Liver (tissue), 8 donors: ENCODE measurements at regions not wholly inside any gene's neighbourhood (a gene's known extent, or its start where the extent isn't known, plus 50 kb on each side); places are given as distances from the start of the nearest gene placed in this dataset.

Source experiments
- DNase-seq: peaks from one replicate; pipeline ENCODE4 v3.0.0-alpha.2; 2017; ENCODE audit warnings: low spot score
- H3K27ac ChIP-seq, 2 donors: one replicate each; pipeline ENCODE4 v1.7.0; 2013; ENCODE audit warnings: inconsistent platforms in 2 of 2, low read length in 2 of 2, control low read depth in 1 of 2, low read depth in 1 of 2, mild to moderate bottlenecking in 1 of 2
- H3K27me3 ChIP-seq, 4 donors: one replicate each; pipeline versions ENCODE4 v1.6.1 to v1.7.0; 2013; ENCODE audit warnings: low read length in 3 of 4, inconsistent platforms in 1 of 4, mild to moderate bottlenecking in 1 of 4, moderate library complexity in 1 of 4; ENCODE audit not compliant: control insufficient read depth in 4 of 4, insufficient read depth in 4 of 4
- H3K36me3 ChIP-seq, 4 donors: one replicate each; pipeline versions ENCODE4 v1.6.1 to v1.7.0; 2013; ENCODE audit warnings: low read length in 3 of 4, mild to moderate bottlenecking in 3 of 4, low read depth in 1 of 4, moderate library complexity in 1 of 4; ENCODE audit not compliant: control insufficient read depth in 4 of 4, insufficient read depth in 3 of 4
- H3K4me1 ChIP-seq, 4 donors: one replicate each; pipeline versions ENCODE4 v1.6.1 to v1.7.0; 2013; ENCODE audit warnings: low read length in 3 of 4, mild to moderate bottlenecking in 3 of 4, moderate library complexity in 1 of 4; ENCODE audit not compliant: control insufficient read depth in 4 of 4, insufficient read depth in 4 of 4
- H3K4me3 ChIP-seq, 3 donors: one replicate each; pipeline versions ENCODE4 v1.6.1 to v1.7.0; 2013; ENCODE audit warnings: low read length in 3 of 3, control low read depth in 1 of 3, low read depth in 1 of 3, mild to moderate bottlenecking in 1 of 3
- H3K9ac ChIP-seq, 2 donors: one replicate each; pipeline ENCODE4 v1.7.0; 2013; ENCODE audit warnings: low read length in 2 of 2, mild to moderate bottlenecking in 2 of 2, moderate library complexity in 2 of 2, control low read depth in 1 of 2, low read depth in 1 of 2
- H3K9me3 ChIP-seq, 4 donors: one replicate each; pipeline versions ENCODE4 v1.6.1 to v1.7.0; 2013; ENCODE audit warnings: low read length in 3 of 4; ENCODE audit not compliant: control insufficient read depth in 4 of 4
- FOXA1 ChIP-seq: IDR thresholded peaks from 2 replicates; pipeline ENCODE4 v1.6.1; 2016; ENCODE audit warnings: antibody characterized with exemption
- GABPA ChIP-seq, 2 donors: IDR thresholded peaks in 1 of 2; conservative IDR thresholded peaks in 1 of 2; 2 replicates each; pipeline ENCODE4 v1.6.1; 2016; ENCODE audit warnings: antibody characterized with exemption in 2 of 2, mild to moderate bottlenecking in 1 of 2, moderate library complexity in 1 of 2
- HNF4A ChIP-seq, 2 donors: conservative IDR thresholded peaks; 2 replicates each; pipeline ENCODE4 v1.6.1; 2016; ENCODE audit warnings: antibody characterized with exemption in 2 of 2, mild to moderate bottlenecking in 2 of 2
- HNF4G ChIP-seq: IDR thresholded peaks from 2 replicates; pipeline ENCODE4 v1.6.1; 2016; ENCODE audit warnings: antibody characterized with exemption
- JUND ChIP-seq, 2 donors: IDR thresholded peaks; 2 replicates each; pipeline ENCODE4 v1.6.1; 2016; ENCODE audit warnings: antibody characterized with exemption in 2 of 2
- NR2F2 ChIP-seq: IDR thresholded peaks from 2 replicates; pipeline ENCODE4 v1.6.1; 2016; ENCODE audit warnings: antibody characterized with exemption
- RAD21 ChIP-seq, 2 donors: IDR thresholded peaks; 2 replicates each; pipeline ENCODE4 v1.6.1; 2016; ENCODE audit warnings: antibody characterized with exemption in 2 of 2, mild to moderate bottlenecking in 2 of 2
- RXRA ChIP-seq, 2 donors: IDR thresholded peaks; 2 replicates each; pipeline ENCODE4 v1.6.1; 2017 to 2018; ENCODE audit warnings: antibody characterized with exemption in 2 of 2, mild to moderate bottlenecking in 1 of 2
- SP1 ChIP-seq: IDR thresholded peaks from 2 replicates; pipeline ENCODE4 v1.6.1; 2018; ENCODE audit warnings: antibody characterized with exemption, mild to moderate bottlenecking
- TAF1 ChIP-seq: conservative IDR thresholded peaks from 2 replicates; pipeline ENCODE4 v1.6.1; 2016; ENCODE audit warnings: antibody characterized with exemption, mild to moderate bottlenecking
- YY1 ChIP-seq: IDR thresholded peaks from 2 replicates; pipeline ENCODE4 v1.6.1; 2016; ENCODE audit warnings: antibody characterized with exemption, mild to moderate bottlenecking
- WGBS: extraction: QIAGEN DNeasy Blood & Tissue Kit; methylation state at CpG from one replicate; pipeline ENCODE4 v1.1.7; 2013; 5-methylcytosine and 5-hydroxymethylcytosine counted together
- TF ChIP-seq, protein P1 (sequence below): IDR thresholded peaks from 2 replicates; pipeline ENCODE4 v1.6.1; 2016; ENCODE audit warnings: antibody characterized with exemption
- TF ChIP-seq, protein P2 (sequence below): IDR thresholded peaks from 2 replicates; pipeline ENCODE4 v1.6.1; 2016; ENCODE audit warnings: antibody characterized with exemption, mild to moderate bottlenecking
- TF ChIP-seq, protein P3 (sequence below): IDR thresholded peaks from 2 replicates; pipeline ENCODE4 v1.6.1; 2016; ENCODE audit warnings: antibody characterized with exemption
- TF ChIP-seq, protein P4 (sequence below): IDR thresholded peaks from 2 replicates; pipeline ENCODE4 v1.6.1; 2016; ENCODE audit warnings: antibody characterized with exemption
- TF ChIP-seq, protein P5 (sequence below): fragments of 150-350 bp; IDR thresholded peaks from 2 replicates; pipeline ENCODE4 v1.5.1; 2017; ENCODE audit warnings: improper control_type of control experiment, low read depth, low read length; ENCODE audit not compliant: missing input control
- donor health status: healthy.
- donor health status: healthy.
- donor health status: healthy.
- donor health status: healthy.
- donor health status: healthy.

DNA sequence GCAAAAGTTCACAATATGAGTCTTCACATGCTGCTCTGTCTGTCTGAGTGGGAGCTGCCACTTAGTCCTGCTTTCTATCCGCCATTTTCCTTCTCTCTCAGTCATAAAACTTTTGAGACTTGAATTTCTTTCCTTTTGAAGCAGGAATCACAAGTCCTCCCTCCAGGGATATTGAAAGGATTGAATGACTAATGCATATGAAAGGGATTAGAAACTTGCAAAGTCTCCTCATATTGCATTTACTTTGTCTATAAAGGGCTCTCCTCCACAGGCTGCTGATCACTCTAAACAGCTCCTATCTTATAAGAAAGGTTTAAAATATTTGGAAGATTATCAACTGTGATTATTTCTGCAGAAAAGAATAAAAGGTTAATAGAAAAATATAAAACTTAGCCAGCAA, 879.1 kb downstream of the ARAP2 start:
- no peak overlapping the region for H3K4me3 ChIP-seq
- H3K36me3 ChIP-seq: no peaks in the 10 kb centered on the region
- TF ChIP-seq, protein P1, sequence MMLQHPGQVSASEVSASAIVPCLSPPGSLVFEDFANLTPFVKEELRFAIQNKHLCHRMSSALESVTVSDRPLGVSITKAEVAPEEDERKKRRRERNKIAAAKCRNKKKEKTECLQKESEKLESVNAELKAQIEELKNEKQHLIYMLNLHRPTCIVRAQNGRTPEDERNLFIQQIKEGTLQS: no peak
- no peak for TF ChIP-seq YY1
- TF ChIP-seq SP1: no peak
- TF ChIP-seq GABPA (IDR thresholded peaks at IDR 0.05 in 1 of 2, conservative IDR thresholded peaks at IDR 0.05 in 1 of 2): no peak
- no peak for TF ChIP-seq TAF1
- TF ChIP-seq, protein P2, sequence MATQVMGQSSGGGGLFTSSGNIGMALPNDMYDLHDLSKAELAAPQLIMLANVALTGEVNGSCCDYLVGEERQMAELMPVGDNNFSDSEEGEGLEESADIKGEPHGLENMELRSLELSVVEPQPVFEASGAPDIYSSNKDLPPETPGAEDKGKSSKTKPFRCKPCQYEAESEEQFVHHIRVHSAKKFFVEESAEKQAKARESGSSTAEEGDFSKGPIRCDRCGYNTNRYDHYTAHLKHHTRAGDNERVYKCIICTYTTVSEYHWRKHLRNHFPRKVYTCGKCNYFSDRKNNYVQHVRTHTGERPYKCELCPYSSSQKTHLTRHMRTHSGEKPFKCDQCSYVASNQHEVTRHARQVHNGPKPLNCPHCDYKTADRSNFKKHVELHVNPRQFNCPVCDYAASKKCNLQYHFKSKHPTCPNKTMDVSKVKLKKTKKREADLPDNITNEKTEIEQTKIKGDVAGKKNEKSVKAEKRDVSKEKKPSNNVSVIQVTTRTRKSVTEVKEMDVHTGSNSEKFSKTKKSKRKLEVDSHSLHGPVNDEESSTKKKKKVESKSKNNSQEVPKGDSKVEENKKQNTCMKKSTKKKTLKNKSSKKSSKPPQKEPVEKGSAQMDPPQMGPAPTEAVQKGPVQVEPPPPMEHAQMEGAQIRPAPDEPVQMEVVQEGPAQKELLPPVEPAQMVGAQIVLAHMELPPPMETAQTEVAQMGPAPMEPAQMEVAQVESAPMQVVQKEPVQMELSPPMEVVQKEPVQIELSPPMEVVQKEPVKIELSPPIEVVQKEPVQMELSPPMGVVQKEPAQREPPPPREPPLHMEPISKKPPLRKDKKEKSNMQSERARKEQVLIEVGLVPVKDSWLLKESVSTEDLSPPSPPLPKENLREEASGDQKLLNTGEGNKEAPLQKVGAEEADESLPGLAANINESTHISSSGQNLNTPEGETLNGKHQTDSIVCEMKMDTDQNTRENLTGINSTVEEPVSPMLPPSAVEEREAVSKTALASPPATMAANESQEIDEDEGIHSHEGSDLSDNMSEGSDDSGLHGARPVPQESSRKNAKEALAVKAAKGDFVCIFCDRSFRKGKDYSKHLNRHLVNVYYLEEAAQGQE: no peak
- no peak overlapping the region for H3K9ac ChIP-seq
- no peak overlapping the region for H3K27ac ChIP-seq
- peaks cover 0 to 3% (median under 1%) of the 10 kb centered on the region in 4 donors for H3K9me3 ChIP-seq
- H3K27me3 ChIP-seq: no peaks in the 10 kb centered on the region
- WGBS: 66% methylated on average over 1 of the region's 1 CpG
- H3K4me1 ChIP-seq: no peaks in the 10 kb centered on the region
- DNase-seq: no peak

DNA sequence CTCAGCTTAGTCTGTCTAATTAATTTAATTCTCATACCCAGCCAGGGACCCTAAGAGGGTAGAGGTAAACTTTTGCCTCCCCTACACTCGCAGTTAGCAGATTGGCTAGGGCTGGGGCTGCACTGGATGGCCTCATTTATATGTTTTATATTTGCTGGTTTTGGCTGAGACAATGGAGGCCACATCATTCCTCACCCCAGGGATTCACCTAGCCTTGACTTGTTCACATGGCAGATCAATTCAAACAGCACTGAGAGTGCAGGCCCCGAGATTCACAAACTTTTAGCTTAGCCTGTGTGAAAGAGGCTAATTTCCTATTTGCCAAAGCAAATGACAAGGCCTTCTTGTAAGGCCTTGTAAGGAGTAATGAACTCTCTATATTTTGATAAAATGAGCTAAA, 844.4 kb downstream of the ARAP2 start:
- 52% methylated on average over 2 of the region's 2 CpGs for WGBS
- Histone ChIP-seq H3K4me1 (no peaks in the 10 kb centered on the region), H3K9ac (no peak overlapping the region), H3K27ac (no peak overlapping the region), H3K4me3 (no peak overlapping the region), H3K36me3 (no peaks in the 10 kb centered on the region), H3K9me3 (no peaks in the 10 kb centered on the region), H3K27me3 (no peaks in the 10 kb centered on the region)
- TF ChIP-seq NR2F2 (no peak), FOXA1 (no peak), HNF4A (conservative IDR thresholded peaks at IDR 0.05) (no peak), HNF4G (no peak), JUND (IDR thresholded peaks at IDR 0.05) (no peak), RAD21 (IDR thresholded peaks at IDR 0.05) (no peak), RXRA (IDR thresholded peaks at IDR 0.05) (no peak), GABPA (IDR thresholded peaks at IDR 0.05 in 1 of 2, conservative IDR thresholded peaks at IDR 0.05 in 1 of 2) (no peak)
- TF ChIP-seq, protein P1: no peak
- TF ChIP-seq, protein P3, sequence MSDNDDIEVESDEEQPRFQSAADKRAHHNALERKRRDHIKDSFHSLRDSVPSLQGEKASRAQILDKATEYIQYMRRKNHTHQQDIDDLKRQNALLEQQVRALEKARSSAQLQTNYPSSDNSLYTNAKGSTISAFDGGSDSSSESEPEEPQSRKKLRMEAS: no peak
- TF ChIP-seq, protein P4, sequence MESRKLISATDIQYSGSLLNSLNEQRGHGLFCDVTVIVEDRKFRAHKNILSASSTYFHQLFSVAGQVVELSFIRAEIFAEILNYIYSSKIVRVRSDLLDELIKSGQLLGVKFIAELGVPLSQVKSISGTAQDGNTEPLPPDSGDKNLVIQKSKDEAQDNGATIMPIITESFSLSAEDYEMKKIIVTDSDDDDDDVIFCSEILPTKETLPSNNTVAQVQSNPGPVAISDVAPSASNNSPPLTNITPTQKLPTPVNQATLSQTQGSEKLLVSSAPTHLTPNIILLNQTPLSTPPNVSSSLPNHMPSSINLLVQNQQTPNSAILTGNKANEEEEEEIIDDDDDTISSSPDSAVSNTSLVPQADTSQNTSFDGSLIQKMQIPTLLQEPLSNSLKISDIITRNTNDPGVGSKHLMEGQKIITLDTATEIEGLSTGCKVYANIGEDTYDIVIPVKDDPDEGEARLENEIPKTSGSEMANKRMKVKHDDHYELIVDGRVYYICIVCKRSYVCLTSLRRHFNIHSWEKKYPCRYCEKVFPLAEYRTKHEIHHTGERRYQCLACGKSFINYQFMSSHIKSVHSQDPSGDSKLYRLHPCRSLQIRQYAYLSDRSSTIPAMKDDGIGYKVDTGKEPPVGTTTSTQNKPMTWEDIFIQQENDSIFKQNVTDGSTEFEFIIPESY: no peak
- TF ChIP-seq, protein P5, sequence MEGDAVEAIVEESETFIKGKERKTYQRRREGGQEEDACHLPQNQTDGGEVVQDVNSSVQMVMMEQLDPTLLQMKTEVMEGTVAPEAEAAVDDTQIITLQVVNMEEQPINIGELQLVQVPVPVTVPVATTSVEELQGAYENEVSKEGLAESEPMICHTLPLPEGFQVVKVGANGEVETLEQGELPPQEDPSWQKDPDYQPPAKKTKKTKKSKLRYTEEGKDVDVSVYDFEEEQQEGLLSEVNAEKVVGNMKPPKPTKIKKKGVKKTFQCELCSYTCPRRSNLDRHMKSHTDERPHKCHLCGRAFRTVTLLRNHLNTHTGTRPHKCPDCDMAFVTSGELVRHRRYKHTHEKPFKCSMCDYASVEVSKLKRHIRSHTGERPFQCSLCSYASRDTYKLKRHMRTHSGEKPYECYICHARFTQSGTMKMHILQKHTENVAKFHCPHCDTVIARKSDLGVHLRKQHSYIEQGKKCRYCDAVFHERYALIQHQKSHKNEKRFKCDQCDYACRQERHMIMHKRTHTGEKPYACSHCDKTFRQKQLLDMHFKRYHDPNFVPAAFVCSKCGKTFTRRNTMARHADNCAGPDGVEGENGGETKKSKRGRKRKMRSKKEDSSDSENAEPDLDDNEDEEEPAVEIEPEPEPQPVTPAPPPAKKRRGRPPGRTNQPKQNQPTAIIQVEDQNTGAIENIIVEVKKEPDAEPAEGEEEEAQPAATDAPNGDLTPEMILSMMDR: no peak
- DNase-seq: no peak
